ENCODE measurements at regions not wholly inside any gene's neighbourhood (a gene's known extent, or its start where the extent isn't known, plus 50 kb on each side); places are given as distances from the start of the nearest gene placed in this dataset.

GRCh38 chr17:26773189-26774188 is 520.4 kb upstream of the WSB1 start:
- Histone ChIP-seq H3K4me3 (ENCODE audit: low read depth, low read length, poor library complexity, severe bottlenecking) (no peak overlapping the region), H3K27ac (ENCODE audit: low read depth, low read length, poor library complexity, severe bottlenecking) (no peak overlapping the region), H2AFZ (ENCODE audit: low read length) (no peak overlapping the region), H4K20me1 (ENCODE audit: insufficient read depth, low read length) (no peaks in the 10 kb centered on the region), H3K4me1 (ENCODE audit: insufficient read depth, low read length, poor library complexity, severe bottlenecking) (no peaks in the 10 kb centered on the region), H3K9me3 (ENCODE audit: low read length) (no peaks in the 10 kb centered on the region; the same call in 1 of the 2 replicates), H3K9me2 (ENCODE audit: insufficient read depth, low read length) (no peaks in the 10 kb centered on the region), H3K79me2 (ENCODE audit: insufficient read depth, low read depth, low read length) (no peaks in the 10 kb centered on the region), H3K4me2 (ENCODE audit: low read length) (no peak overlapping the region), H3K36me3 (ENCODE audit: insufficient read depth, low read length) (no peaks in the 10 kb centered on the region)
- TF ChIP-seq CTCF (conservative IDR thresholded peaks at IDR 0.05; ENCODE audit: low read length) = no peak
- no peak for TF ChIP-seq EZH2phosphoT487 (IDR thresholded peaks at IDR 0.05; ENCODE audit: borderline replicate concordance, low read depth, low read length)
- no peak for DNase-seq (ENCODE audit: low spot score)
- no TSS peak for BruUV-seq (replicated peaks)
- ChIA-PET POLR2A (no interaction called here), CTCF (ENCODE audit: unreplicated experiment) (no interaction called here)
- intact Hi-C loops (cut with micrococcal nuclease; ENCODE audit: unreplicated experiment) = no loop called here

- Histone ChIP-seq H2AFZ (ENCODE audit: low read length) (no peak overlapping the region), H3K36me3 (ENCODE audit: insufficient read depth, low read length) (no peaks in the 10 kb centered on the region), H3K4me2 (ENCODE audit: low read length) (no peak overlapping the region), H3K27ac (ENCODE audit: low read depth, low read length, poor library complexity, severe bottlenecking) (no peak overlapping the region), H3K9me2 (ENCODE audit: insufficient read depth, low read length) (no peaks in the 10 kb centered on the region), H3K9me3 (ENCODE audit: low read length) (no peaks in the 10 kb centered on the region), H3K79me2 (ENCODE audit: insufficient read depth, low read depth, low read length) (no peaks in the 10 kb centered on the region), H4K20me1 (ENCODE audit: insufficient read depth, low read length) (no peaks in the 10 kb centered on the region), H3K4me3 (ENCODE audit: low read depth, low read length, poor library complexity, severe bottlenecking) (no peak overlapping the region), H3K4me1 (ENCODE audit: insufficient read depth, low read length, poor library complexity, severe bottlenecking) (no peaks in the 10 kb centered on the region)
- no peak for DNase-seq (ENCODE audit: low spot score)
- ChIA-PET CTCF (ENCODE audit: unreplicated experiment) (no interaction called here), POLR2A (no interaction called here)
- BruUV-seq (replicated peaks) = no TSS peak
- TF ChIP-seq CTCF (conservative IDR thresholded peaks at IDR 0.05; ENCODE audit: low read length) (no peak), EZH2phosphoT487 (IDR thresholded peaks at IDR 0.05; ENCODE audit: borderline replicate concordance, low read depth, low read length) (no peak)
- intact Hi-C loops (cut with micrococcal nuclease; ENCODE audit: unreplicated experiment) = no loop called here
Measured at GRCh38 chr17:26774291-26775218, 519.4 kb upstream of the WSB1 start.

All from OCI-LY7 (cell line).